ENCODE measurements at regions not wholly inside any gene's neighbourhood (a gene's known extent, or its start where the extent isn't known, plus 50 kb on each side); places are given as distances from the start of the nearest gene placed in this dataset.

GRCh38 chr10:29068302-29068701 is 220.6 kb upstream of the LYZL1 start:
- Histone ChIP-seq H3K27ac (ENCODE audit: extremely low read depth, low read depth, low read length) (no peak overlapping the region), H3K4me3 (ENCODE audit: low read depth, low read length) (no peak overlapping the region)
- CTCF ChIA-PET = interaction anchor here (0.5 kb wide), 1 partner anchor 268 kb away, joined by 4 read pairs; no protein-coding TSS in a partner anchor

GRCh38 chr10:29068966-29069365 is 219.9 kb upstream of the LYZL1 start:
- CTCF ChIA-PET = interaction anchor here (0.5 to 0.7 kb wide), 2 partner anchors 95 to 269 kb away, joined by 3 to 4 read pairs; no protein-coding TSS in a partner anchor

More at GRCh38 chr10:29068302-29068701, 220.6 kb upstream of the LYZL1 start:
- Histone ChIP-seq H3K36me3 (ENCODE audit: control insufficient read depth in 2 of 2, insufficient read depth in 1 of 2, low read length in 2 of 2) (no peaks in the 10 kb centered on the region), H3K9me3 (ENCODE audit: control insufficient read depth, insufficient read depth, low read depth, low read length) (no peaks in the 10 kb centered on the region), H3K4me1 (ENCODE audit: control insufficient read depth, insufficient read depth, low read length) (no peaks in the 10 kb centered on the region)
- POLR2A ChIA-PET = no interaction called here
- TF ChIP-seq ZNF596 (tag by site-specific recombination; IDR thresholded peaks at IDR 0.05) = no peak
- no peak for TF ChIP-seq GLI4 (tag by site-specific recombination; IDR thresholded peaks at IDR 0.05)
- no peak for TF ChIP-seq ZNF558 (tag by site-specific recombination; IDR thresholded peaks at IDR 0.05)
- no peak for TF ChIP-seq ZNF426 (tag by site-specific recombination; IDR thresholded peaks at IDR 0.05)
- TF ChIP-seq MZF1 (tag by site-specific recombination; IDR thresholded peaks at IDR 0.05; ENCODE audit: borderline replicate concordance) = no peak
- TF ChIP-seq, protein P1, sequence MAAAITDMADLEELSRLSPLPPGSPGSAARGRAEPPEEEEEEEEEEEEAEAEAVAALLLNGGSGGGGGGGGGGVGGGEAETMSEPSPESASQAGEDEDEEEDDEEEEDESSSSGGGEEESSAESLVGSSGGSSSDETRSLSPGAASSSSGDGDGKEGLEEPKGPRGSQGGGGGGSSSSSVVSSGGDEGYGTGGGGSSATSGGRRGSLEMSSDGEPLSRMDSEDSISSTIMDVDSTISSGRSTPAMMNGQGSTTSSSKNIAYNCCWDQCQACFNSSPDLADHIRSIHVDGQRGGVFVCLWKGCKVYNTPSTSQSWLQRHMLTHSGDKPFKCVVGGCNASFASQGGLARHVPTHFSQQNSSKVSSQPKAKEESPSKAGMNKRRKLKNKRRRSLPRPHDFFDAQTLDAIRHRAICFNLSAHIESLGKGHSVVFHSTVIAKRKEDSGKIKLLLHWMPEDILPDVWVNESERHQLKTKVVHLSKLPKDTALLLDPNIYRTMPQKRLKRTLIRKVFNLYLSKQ (tag by site-specific recombination; IDR thresholded peaks at IDR 0.05; ENCODE audit: borderline replicate concordance) = no peak
- no peak for TF ChIP-seq ZNF202 (tag by site-specific recombination; IDR thresholded peaks at IDR 0.05; ENCODE audit: borderline replicate concordance)
- TF ChIP-seq, protein P2, sequence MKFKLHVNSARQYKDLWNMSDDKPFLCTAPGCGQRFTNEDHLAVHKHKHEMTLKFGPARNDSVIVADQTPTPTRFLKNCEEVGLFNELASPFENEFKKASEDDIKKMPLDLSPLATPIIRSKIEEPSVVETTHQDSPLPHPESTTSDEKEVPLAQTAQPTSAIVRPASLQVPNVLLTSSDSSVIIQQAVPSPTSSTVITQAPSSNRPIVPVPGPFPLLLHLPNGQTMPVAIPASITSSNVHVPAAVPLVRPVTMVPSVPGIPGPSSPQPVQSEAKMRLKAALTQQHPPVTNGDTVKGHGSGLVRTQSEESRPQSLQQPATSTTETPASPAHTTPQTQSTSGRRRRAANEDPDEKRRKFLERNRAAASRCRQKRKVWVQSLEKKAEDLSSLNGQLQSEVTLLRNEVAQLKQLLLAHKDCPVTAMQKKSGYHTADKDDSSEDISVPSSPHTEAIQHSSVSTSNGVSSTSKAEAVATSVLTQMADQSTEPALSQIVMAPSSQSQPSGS (tag by site-specific recombination; IDR thresholded peaks at IDR 0.05; ENCODE audit: low read depth) = no peak
- TF ChIP-seq ZNF585B (tag by site-specific recombination; IDR thresholded peaks at IDR 0.05) = no peak

More at GRCh38 chr10:29068966-29069365, 219.9 kb upstream of the LYZL1 start:
- TF ChIP-seq ZNF555 (tag by site-specific recombination; conservative IDR thresholded peaks at IDR 0.05) = no peak
- no peak for TF ChIP-seq ZFHX2 (tag by site-specific recombination; conservative IDR thresholded peaks at IDR 0.05)
- TF ChIP-seq SP3 (tag by site-specific recombination; IDR thresholded peaks at IDR 0.05) = no peak
- TF ChIP-seq ZNF404 (tag by site-specific recombination; IDR thresholded peaks at IDR 0.05) = no peak
- TF ChIP-seq, protein P3, sequence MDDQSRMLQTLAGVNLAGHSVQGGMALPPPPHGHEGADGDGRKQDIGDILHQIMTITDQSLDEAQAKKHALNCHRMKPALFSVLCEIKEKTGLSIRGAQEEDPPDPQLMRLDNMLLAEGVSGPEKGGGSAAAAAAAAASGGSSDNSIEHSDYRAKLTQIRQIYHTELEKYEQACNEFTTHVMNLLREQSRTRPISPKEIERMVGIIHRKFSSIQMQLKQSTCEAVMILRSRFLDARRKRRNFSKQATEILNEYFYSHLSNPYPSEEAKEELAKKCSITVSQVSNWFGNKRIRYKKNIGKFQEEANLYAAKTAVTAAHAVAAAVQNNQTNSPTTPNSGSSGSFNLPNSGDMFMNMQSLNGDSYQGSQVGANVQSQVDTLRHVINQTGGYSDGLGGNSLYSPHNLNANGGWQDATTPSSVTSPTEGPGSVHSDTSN (CRISPR knock-in tag; IDR thresholded peaks at IDR 0.05) = no peak
- TF ChIP-seq, protein P4, sequence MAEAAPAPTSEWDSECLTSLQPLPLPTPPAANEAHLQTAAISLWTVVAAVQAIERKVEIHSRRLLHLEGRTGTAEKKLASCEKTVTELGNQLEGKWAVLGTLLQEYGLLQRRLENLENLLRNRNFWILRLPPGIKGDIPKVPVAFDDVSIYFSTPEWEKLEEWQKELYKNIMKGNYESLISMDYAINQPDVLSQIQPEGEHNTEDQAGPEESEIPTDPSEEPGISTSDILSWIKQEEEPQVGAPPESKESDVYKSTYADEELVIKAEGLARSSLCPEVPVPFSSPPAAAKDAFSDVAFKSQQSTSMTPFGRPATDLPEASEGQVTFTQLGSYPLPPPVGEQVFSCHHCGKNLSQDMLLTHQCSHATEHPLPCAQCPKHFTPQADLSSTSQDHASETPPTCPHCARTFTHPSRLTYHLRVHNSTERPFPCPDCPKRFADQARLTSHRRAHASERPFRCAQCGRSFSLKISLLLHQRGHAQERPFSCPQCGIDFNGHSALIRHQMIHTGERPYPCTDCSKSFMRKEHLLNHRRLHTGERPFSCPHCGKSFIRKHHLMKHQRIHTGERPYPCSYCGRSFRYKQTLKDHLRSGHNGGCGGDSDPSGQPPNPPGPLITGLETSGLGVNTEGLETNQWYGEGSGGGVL (tag by site-specific recombination; IDR thresholded peaks at IDR 0.05) = no peak
- no peak for TF ChIP-seq ZNF560 (tag by site-specific recombination; IDR thresholded peaks at IDR 0.05; ENCODE audit: borderline replicate concordance)
- no peak for TF ChIP-seq ZNF221 (tag by site-specific recombination; IDR thresholded peaks at IDR 0.05; ENCODE audit: borderline replicate concordance)
- no peak for TF ChIP-seq KLF16 (tag by site-specific recombination; IDR thresholded peaks at IDR 0.05)
- TF ChIP-seq ZNF658 (tag by site-specific recombination; IDR thresholded peaks at IDR 0.05) = no peak
- no peak for TF ChIP-seq ZNF146 (tag by site-specific recombination; IDR thresholded peaks at IDR 0.05)
- TF ChIP-seq TSHZ1 (tag by site-specific recombination; IDR thresholded peaks at IDR 0.05; ENCODE audit: borderline replicate concordance) = no peak
- H3K4me3 ChIP-seq (ENCODE audit: low read depth, low read length) = no peak overlapping the region
- no peak overlapping the region for H3K27ac ChIP-seq (ENCODE audit: extremely low read depth, low read depth, low read length)
- H3K4me1 ChIP-seq (ENCODE audit: control insufficient read depth, insufficient read depth, low read length) = no peaks in the 10 kb centered on the region
- no peaks in the 10 kb centered on the region for H3K36me3 ChIP-seq (ENCODE audit: control insufficient read depth in 2 of 2, insufficient read depth in 1 of 2, low read length in 2 of 2)
- no peaks in the 10 kb centered on the region for H3K9me3 ChIP-seq (ENCODE audit: control insufficient read depth, insufficient read depth, low read depth, low read length)
- POLR2A ChIA-PET = no interaction called here
